Nephron (organoid): ENCODE measurements at regions not wholly inside any gene's neighbourhood (a gene's known extent, or its start where the extent isn't known, plus 50 kb on each side); places are given as distances from the start of the nearest gene placed in this dataset.
A peak's percentile ranks its signal among the peaks of the same experiment; 100 is the strongest.

Source experiments
- H3K27ac Mint-ChIP-seq, 3 experiments: 2 replicates each; pipeline ENCODE4 v1.8.0; 2020; ENCODE audit warnings: mixed read lengths in 3 of 3, mild to moderate bottlenecking in 2 of 3, moderate library complexity in 1 of 3
- H3K27me3 Mint-ChIP-seq: 2 replicates; pipeline ENCODE4 v1.8.0; 2021; ENCODE audit warnings: low read depth, mild to moderate bottlenecking, moderate library complexity, mixed read lengths
- H3K36me3 Mint-ChIP-seq: 2 replicates; pipeline ENCODE4 v1.8.0; 2020; ENCODE audit warnings: low read depth, mixed read lengths
- H3K4me1 Mint-ChIP-seq: 2 replicates; pipeline ENCODE4 v1.8.0; 2020; ENCODE audit warnings: mixed read lengths
- H3K4me3 Mint-ChIP-seq, 3 experiments: 2 replicates each; pipeline ENCODE4 v1.8.0; 2020; ENCODE audit warnings: mild to moderate bottlenecking in 3 of 3, mixed read lengths in 3 of 3, moderate library complexity in 2 of 3
- H3K9me3 Mint-ChIP-seq: 2 replicates; pipeline ENCODE4 v1.8.0; 2020; ENCODE audit warnings: mixed read lengths
- CTCF ChIP-seq, 3 experiments: fragments of 200-600 bp; sonication (generic); IDR thresholded peaks; one replicate each; pipeline ENCODE4 v1.5.0; 2021; ENCODE audit warnings: antibody characterized with exemption in 3 of 3; ENCODE audit not compliant: unreplicated experiment in 3 of 3

DNA sequence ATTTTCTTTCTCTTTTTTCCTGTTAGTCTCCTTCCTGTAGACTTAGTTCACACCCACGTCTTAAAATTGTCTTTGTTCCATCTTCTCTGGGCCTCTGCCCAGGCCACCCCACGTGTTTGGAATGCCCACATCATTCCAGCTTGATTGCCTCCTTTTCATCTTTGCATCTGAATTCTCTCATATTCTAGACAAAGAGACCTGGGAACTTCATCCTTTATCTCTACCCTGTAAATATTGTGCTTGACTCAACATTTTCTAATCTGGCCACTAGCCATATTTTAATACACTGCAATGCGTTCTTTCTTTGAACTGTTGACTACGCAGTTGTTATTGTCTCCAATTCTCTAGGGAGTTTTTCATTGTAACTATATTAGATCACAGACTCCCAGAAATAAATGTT is 187.5 kb upstream of the NRXN1 start:
- Mint-ChIP-seq H3K4me1 (peaks cover 5% of the 10 kb centered on the region), H3K36me3 (no peaks in the 10 kb centered on the region)

GRCh38 chr2:51218047-51218446 is 186.1 kb upstream of the NRXN1 start:
- no peaks in the 10 kb centered on the region for H3K36me3 Mint-ChIP-seq
- H3K27me3 Mint-ChIP-seq: no peaks in the 10 kb centered on the region
- peaks cover 5% of the 10 kb centered on the region for H3K4me1 Mint-ChIP-seq
- peaks cover 3% of the 10 kb centered on the region for H3K9me3 Mint-ChIP-seq
- no peak for TF ChIP-seq CTCF (IDR thresholded peaks at IDR 0.05; ENCODE audit: unreplicated experiment in 3 of 3)
- H3K4me3 Mint-ChIP-seq: no peak overlapping the region
- no peak overlapping the region for H3K27ac Mint-ChIP-seq

More for the DNA sequence above, 187.5 kb upstream of the NRXN1 start:
- H3K27ac Mint-ChIP-seq: peak overlapping the region; percentile 16 to 77 (median 36)
- H3K27me3 Mint-ChIP-seq: no peaks in the 10 kb centered on the region
- no peak overlapping the region for H3K4me3 Mint-ChIP-seq
- peaks cover 3% of the 10 kb centered on the region for H3K9me3 Mint-ChIP-seq
- TF ChIP-seq CTCF (IDR thresholded peaks at IDR 0.05; ENCODE audit: unreplicated experiment in 3 of 3): no peak

GRCh38 chr2:51213826-51214225 is 181.9 kb upstream of the NRXN1 start:
- Mint-ChIP-seq H3K9me3 (no peaks in the 10 kb centered on the region), H3K4me3 (no peak overlapping the region), H3K27me3 (no peaks in the 10 kb centered on the region), H3K27ac (no peak overlapping the region), H3K4me1 (no peaks in the 10 kb centered on the region), H3K36me3 (no peaks in the 10 kb centered on the region)
- TF ChIP-seq CTCF (IDR thresholded peaks at IDR 0.05; ENCODE audit: unreplicated experiment in 3 of 3): no peak

DNA sequence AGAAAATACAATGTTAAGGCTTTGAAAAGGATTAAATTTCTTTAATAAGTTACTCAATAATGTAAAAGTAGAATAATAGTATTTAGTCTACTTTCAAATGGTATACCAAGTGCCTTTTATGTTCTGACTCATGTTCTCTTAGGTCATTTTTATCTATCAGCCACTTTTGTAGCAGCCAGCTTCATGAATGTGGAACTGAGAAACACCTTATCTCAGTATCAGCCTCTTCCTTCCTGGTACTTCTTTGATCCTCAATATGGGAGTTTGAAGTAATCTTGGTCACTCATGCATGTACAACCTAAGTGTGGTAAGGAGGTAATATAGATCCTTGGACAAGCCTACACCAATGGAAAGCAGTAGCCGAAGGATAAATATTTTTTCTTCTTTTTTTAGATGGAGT is 180.4 kb upstream of the NRXN1 start:
- no peak overlapping the region for H3K27ac Mint-ChIP-seq
- TF ChIP-seq CTCF (IDR thresholded peaks at IDR 0.05; ENCODE audit: unreplicated experiment in 3 of 3): no peak
- no peak overlapping the region for H3K4me3 Mint-ChIP-seq
- no peaks in the 10 kb centered on the region for H3K27me3 Mint-ChIP-seq
- H3K4me1 Mint-ChIP-seq: no peaks in the 10 kb centered on the region
- no peaks in the 10 kb centered on the region for H3K36me3 Mint-ChIP-seq
- no peaks in the 10 kb centered on the region for H3K9me3 Mint-ChIP-seq

DNA sequence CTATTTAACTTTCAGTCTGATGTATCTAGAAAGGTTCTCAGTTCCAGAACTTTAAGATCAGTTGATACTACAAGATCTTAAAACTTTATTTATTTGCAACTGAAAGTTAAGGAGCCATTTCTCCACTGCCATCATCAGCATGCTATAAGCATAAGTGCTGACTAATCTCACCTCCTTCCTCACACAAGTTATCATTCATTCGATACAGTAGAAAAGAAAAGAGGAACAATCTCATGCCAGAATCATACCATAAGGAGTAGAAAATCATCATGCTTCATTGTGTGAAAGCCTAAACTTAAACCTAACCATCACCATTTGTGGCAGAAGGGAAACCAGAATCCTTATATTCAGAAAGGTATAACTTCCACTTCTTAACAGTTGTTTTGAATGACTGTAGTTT is 176.6 kb upstream of the NRXN1 start:
- no peaks in the 10 kb centered on the region for H3K36me3 Mint-ChIP-seq
- peak overlapping the region in 1 of 3 experiments; percentile 59 for H3K27ac Mint-ChIP-seq
- no peaks in the 10 kb centered on the region for H3K27me3 Mint-ChIP-seq
- H3K4me3 Mint-ChIP-seq: no peak overlapping the region
- H3K9me3 Mint-ChIP-seq: no peaks in the 10 kb centered on the region
- no peaks in the 10 kb centered on the region for H3K4me1 Mint-ChIP-seq
- TF ChIP-seq CTCF (IDR thresholded peaks at IDR 0.05; ENCODE audit: unreplicated experiment in 3 of 3): no peak

DNA sequence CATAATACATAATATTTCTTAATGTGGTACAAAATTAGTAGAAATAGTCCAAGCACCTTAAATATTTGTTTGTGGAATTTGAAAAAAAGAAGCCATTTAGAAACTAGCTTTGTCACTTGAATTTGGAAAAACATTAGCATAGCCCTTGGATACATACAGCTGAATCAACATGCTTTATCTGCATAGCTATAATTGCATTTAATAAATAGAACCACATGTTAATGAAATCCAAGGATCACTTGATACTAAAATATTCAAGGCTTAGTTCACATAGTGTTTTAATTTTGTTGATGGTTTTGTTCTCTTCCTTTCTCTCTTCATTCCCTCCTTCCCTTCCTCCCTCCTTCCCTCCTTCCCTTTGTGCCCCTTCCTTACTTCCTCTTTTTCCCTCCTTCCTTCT is 169.4 kb upstream of the NRXN1 start:
- Mint-ChIP-seq H3K9me3 (peaks cover 2% of the 10 kb centered on the region), H3K27me3 (no peaks in the 10 kb centered on the region)
- no peak for TF ChIP-seq CTCF (IDR thresholded peaks at IDR 0.05; ENCODE audit: unreplicated experiment in 3 of 3)

More for the DNA sequence above, 169.4 kb upstream of the NRXN1 start:
- Mint-ChIP-seq H3K27ac (no peak overlapping the region), H3K36me3 (no peaks in the 10 kb centered on the region), H3K4me1 (no peaks in the 10 kb centered on the region), H3K4me3 (no peak overlapping the region)
